ENCODE measurements at regions not wholly inside any gene's neighbourhood (a gene's known extent, or its start where the extent isn't known, plus 50 kb on each side); places are given as distances from the start of the nearest gene placed in this dataset.
"Not testable (repeated sequence)": the region's sequence is repeated elsewhere in the genome, so short reads cannot be mapped to it uniquely, and the experiment has no call there.

GRCh38 chrX:107384397-107385105, 64.9 kb upstream of the FRMPD3 start:
- no peaks in the 10 kb centered on the region for H3K36me3 ChIP-seq (ENCODE audit: insufficient read depth, low read length)
- H3K4me3 ChIP-seq (ENCODE audit: low read length in 2 of 2), result no peak overlapping the region
- no peak overlapping the region for H3K27ac ChIP-seq (ENCODE audit: low read depth, low read length)
- Mint-ChIP-seq H3K4me3 (no peak overlapping the region), H3K4me1 (peaks cover 0 to 8% (median 5%) of the 10 kb centered on the region in 4 donors), H3K36me3 (no peaks in the 10 kb centered on the region), H3K27ac (no peak overlapping the region), H3K27me3 (peaks cover 13 to 16% of the 10 kb centered on the region in 2 donors), H3K9me3 (no peaks in the 10 kb centered on the region)
- POLR2A ChIA-PET (ENCODE audit: partially characterized antibody), result no interaction called here
- H3K27me3 ChIP-seq (ENCODE audit: insufficient read depth, low read length), result no peaks in the 10 kb centered on the region
- H3K9me3 ChIP-seq (ENCODE audit: control insufficient read depth in 1 of 2, low read length in 2 of 2), result no peaks in the 10 kb centered on the region
- DNase-seq, result no peak
- intact Hi-C loops (cut with micrococcal nuclease), result no loop called here
- H3K4me1 ChIP-seq (ENCODE audit: insufficient read depth, low read length), result no peaks in the 10 kb centered on the region
- CTCF ChIA-PET (ENCODE audit: partially characterized antibody), result no interaction called here

GRCh38 chrX:107389726-107390125, 59.7 kb upstream of the FRMPD3 start:
- no peaks in the 10 kb centered on the region for H3K4me1 ChIP-seq (ENCODE audit: insufficient read depth, low read length)
- Mint-ChIP-seq H3K4me3 (no peak overlapping the region), H3K9me3 (peaks cover 0 to 8% (median 2%) of the 10 kb centered on the region in 8 donors), H3K27me3 (peaks cover 5 to 9% of the 10 kb centered on the region in 2 donors), H3K27ac (no peak overlapping the region), H3K4me1 (no peaks in the 10 kb centered on the region), H3K36me3 (no peaks in the 10 kb centered on the region)
- no peaks in the 10 kb centered on the region for H3K9me3 ChIP-seq (ENCODE audit: control insufficient read depth in 1 of 2, low read length in 2 of 2)
- ChIA-PET POLR2A (ENCODE audit: partially characterized antibody) (no interaction called here), CTCF (ENCODE audit: partially characterized antibody) (no interaction called here)
- H3K4me3 ChIP-seq (ENCODE audit: low read length in 2 of 2), result no peak overlapping the region
- H3K27ac ChIP-seq (ENCODE audit: low read depth, low read length), result no peak overlapping the region
- H3K36me3 ChIP-seq (ENCODE audit: insufficient read depth, low read length), result no peaks in the 10 kb centered on the region
- H3K27me3 ChIP-seq (ENCODE audit: insufficient read depth, low read length), result no peaks in the 10 kb centered on the region
- intact Hi-C loops (cut with micrococcal nuclease), result no loop called here
- no peak for DNase-seq

- H3K27me3 ChIP-seq (ENCODE audit: insufficient read depth, low read length); H3K36me3 ChIP-seq (ENCODE audit: insufficient read depth, low read length); H3K4me3 Mint-ChIP-seq; POLR2A ChIA-PET (ENCODE audit: partially characterized antibody); intact Hi-C loops (cut with micrococcal nuclease); H3K27ac ChIP-seq (ENCODE audit: low read depth, low read length); H3K4me1 Mint-ChIP-seq; H3K27ac Mint-ChIP-seq; CTCF ChIA-PET (ENCODE audit: partially characterized antibody); H3K9me3 ChIP-seq (ENCODE audit: control insufficient read depth in 1 of 2, low read length in 2 of 2); H3K4me3 ChIP-seq (ENCODE audit: low read length in 2 of 2); H3K36me3 Mint-ChIP-seq; H3K27me3 Mint-ChIP-seq; H3K9me3 Mint-ChIP-seq; DNase-seq; H3K4me1 ChIP-seq (ENCODE audit: insufficient read depth, low read length): not testable (repeated sequence)
These were observed 55.8 kb upstream of the FRMPD3 start for GRCh38 chrX:107393656-107394055.

DNA sequence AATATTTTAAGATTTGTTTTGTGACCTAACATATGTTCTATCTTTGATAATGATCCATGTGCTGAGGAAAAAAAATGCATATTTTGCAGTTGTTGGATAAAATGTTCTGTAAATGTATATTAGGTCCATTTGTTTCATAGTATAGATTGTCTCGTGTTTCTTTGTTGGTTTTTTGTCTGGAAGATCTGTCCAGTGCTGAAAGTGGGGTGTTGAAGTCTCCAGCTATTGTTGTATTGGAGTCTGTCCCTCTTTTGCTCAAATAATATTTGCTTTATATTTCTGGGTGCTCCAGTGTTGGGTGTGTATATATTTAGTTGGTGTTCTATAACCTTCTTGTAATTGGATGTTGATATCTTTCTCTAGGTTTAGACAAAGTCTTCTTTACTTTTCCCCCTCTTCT, 53.2 kb upstream of the FRMPD3 start:
- H3K4me1 ChIP-seq (ENCODE audit: insufficient read depth, low read length), result no peaks in the 10 kb centered on the region
- Mint-ChIP-seq H3K27me3 (peaks cover 5 to 9% of the 10 kb centered on the region in 2 donors), H3K4me3 (no peak overlapping the region), H3K36me3 (no peaks in the 10 kb centered on the region), H3K27ac (no peak overlapping the region), H3K4me1 (no peaks in the 10 kb centered on the region), H3K9me3 (peaks cover 0 to 9% (median 5%) of the 10 kb centered on the region in 8 donors)
- H3K36me3 ChIP-seq (ENCODE audit: insufficient read depth, low read length), result no peaks in the 10 kb centered on the region
- POLR2A ChIA-PET (ENCODE audit: partially characterized antibody), result no interaction called here
- no peak overlapping the region for H3K4me3 ChIP-seq (ENCODE audit: low read length in 2 of 2)
- intact Hi-C loops (cut with micrococcal nuclease), result no loop called here
- CTCF ChIA-PET (ENCODE audit: partially characterized antibody), result no interaction called here
- H3K27ac ChIP-seq (ENCODE audit: low read depth, low read length), result no peak overlapping the region
- H3K27me3 ChIP-seq (ENCODE audit: insufficient read depth, low read length), result no peaks in the 10 kb centered on the region
- DNase-seq, result no peak
- no peaks in the 10 kb centered on the region for H3K9me3 ChIP-seq (ENCODE audit: control insufficient read depth in 1 of 2, low read length in 2 of 2)

DNA sequence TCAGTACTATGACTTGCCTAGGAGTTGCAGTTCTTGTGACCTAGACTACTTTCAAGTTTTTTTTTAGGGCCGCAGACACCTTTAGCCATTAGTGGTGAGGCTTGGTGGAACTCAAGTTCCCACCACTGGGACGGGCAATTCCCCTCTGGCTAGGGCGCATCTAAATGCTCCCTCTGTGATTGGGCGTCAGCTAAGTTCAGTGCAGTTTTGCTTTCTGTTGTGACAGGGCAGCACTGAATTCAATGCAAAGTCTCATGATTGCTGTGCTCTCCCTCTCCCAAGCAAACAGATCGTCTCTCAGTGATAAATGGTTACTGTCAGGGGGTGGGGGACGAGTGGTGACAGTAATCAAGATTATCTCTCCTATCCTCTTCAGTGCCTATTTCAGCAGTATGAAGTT, 52.7 kb upstream of the FRMPD3 start:
- Histone ChIP-seq H3K4me1 (ENCODE audit: insufficient read depth, low read length) (no peaks in the 10 kb centered on the region), H3K9me3 (ENCODE audit: control insufficient read depth in 1 of 2, low read length in 2 of 2) (no peaks in the 10 kb centered on the region), H3K36me3 (ENCODE audit: insufficient read depth, low read length) (no peaks in the 10 kb centered on the region), H3K4me3 (ENCODE audit: low read length in 2 of 2) (no peak overlapping the region), H3K27ac (ENCODE audit: low read depth, low read length) (no peak overlapping the region), H3K27me3 (ENCODE audit: insufficient read depth, low read length) (no peaks in the 10 kb centered on the region)
- no peaks in the 10 kb centered on the region for H3K36me3 Mint-ChIP-seq
- H3K9me3 Mint-ChIP-seq, result peaks cover 0 to 9% (median 5%) of the 10 kb centered on the region in 8 donors
- DNase-seq, result no peak
- H3K27me3 Mint-ChIP-seq, result peaks cover 5 to 9% of the 10 kb centered on the region in 2 donors
- CTCF ChIA-PET (ENCODE audit: partially characterized antibody), result no interaction called here
- H3K27ac Mint-ChIP-seq, result no peak overlapping the region
- no peak overlapping the region for H3K4me3 Mint-ChIP-seq
- POLR2A ChIA-PET (ENCODE audit: partially characterized antibody), result no interaction called here
- intact Hi-C loops (cut with micrococcal nuclease), result no loop called here
- no peaks in the 10 kb centered on the region for H3K4me1 Mint-ChIP-seq

GRCh38 chrX:107398115-107398514, 51.3 kb upstream of the FRMPD3 start:
- Histone ChIP-seq H3K4me3 (ENCODE audit: low read length in 2 of 2) (no peak overlapping the region), H3K27me3 (ENCODE audit: insufficient read depth, low read length) (no peaks in the 10 kb centered on the region), H3K9me3 (ENCODE audit: control insufficient read depth in 1 of 2, low read length in 2 of 2) (no peaks in the 10 kb centered on the region), H3K4me1 (ENCODE audit: insufficient read depth, low read length) (no peaks in the 10 kb centered on the region), H3K36me3 (ENCODE audit: insufficient read depth, low read length) (no peaks in the 10 kb centered on the region), H3K27ac (ENCODE audit: low read depth, low read length) (no peak overlapping the region)
- intact Hi-C loops (cut with micrococcal nuclease), result no loop called here
- H3K9me3 Mint-ChIP-seq, result peaks cover 0 to 11% (median 5%) of the 10 kb centered on the region in 8 donors
- H3K4me3 Mint-ChIP-seq, result no peak overlapping the region
- ChIA-PET POLR2A (ENCODE audit: partially characterized antibody) (no interaction called here), CTCF (ENCODE audit: partially characterized antibody) (no interaction called here)
- H3K4me1 Mint-ChIP-seq, result no peaks in the 10 kb centered on the region
- H3K27me3 Mint-ChIP-seq, result peaks cover 5 to 9% of the 10 kb centered on the region in 2 donors
- H3K27ac Mint-ChIP-seq, result no peak overlapping the region
- DNase-seq, result no peak
- no peaks in the 10 kb centered on the region for H3K36me3 Mint-ChIP-seq

All from CD4-positive, alpha-beta memory T cell (primary cell).